GM12873 (cell line): ENCODE measurements at regions not wholly inside any gene's neighbourhood (a gene's known extent, or its start where the extent isn't known, plus 50 kb on each side); places are given as distances from the start of the nearest gene placed in this dataset.

Experiments
- CTCF ChIP-seq: IDR thresholded peaks from 2 replicates; pipeline ENCODE4 v1.5.1; 2012; ENCODE audit warnings: low read depth, mild to moderate bottlenecking, moderate library complexity, low read length, control low read depth; ENCODE audit not compliant: insufficient read depth; ENCODE audit errors: missing control alignments

GRCh38 chr19:27654266-27654990, 1558.5 kb downstream of the UQCRFS1 start:
- no peak for TF ChIP-seq CTCF

- no peak for TF ChIP-seq CTCF
Observed at GRCh38 chr19:27652796-27653195, 1560.2 kb downstream of the UQCRFS1 start.

- no peak for TF ChIP-seq CTCF
Observed at GRCh38 chr19:27652281-27652680, 1560.7 kb downstream of the UQCRFS1 start.

GRCh38 chr19:27647423-27647822, 1565.5 kb downstream of the UQCRFS1 start:
- TF ChIP-seq CTCF = no peak

- TF ChIP-seq CTCF = no peak
Observed at GRCh38 chr19:27635401-27635800, 1577.5 kb downstream of the UQCRFS1 start.

- no peak for TF ChIP-seq CTCF
Observed at GRCh38 chr19:27618006-27618405, 1594.9 kb downstream of the UQCRFS1 start.

GRCh38 chr19:27580906-27581305, 1632.0 kb downstream of the UQCRFS1 start:
- TF ChIP-seq CTCF = no peak
